ENCODE measurements at regions not wholly inside any gene's neighbourhood (a gene's known extent, or its start where the extent isn't known, plus 50 kb on each side); places are given as distances from the start of the nearest gene placed in this dataset. TPM values are rescaled to one million over a fixed set of nuclear protein-coding genes. Genes with fewer than 3 reads are reported as not detected.

Small RNAs in the stretch of these regions (small RNA-seq; reads per million reads assigned to genes)
- gene AC091895.1 (not detected), gene AC091912.1 (not detected), gene AC091912.2 (not detected), gene AC091932.2 (not detected), gene AC091932.4 (not detected), gene AC091953.1 (not detected), gene AC091953.2 (not detected), gene AC091953.3 (not detected), gene AC091953.5 (not detected), gene AC091965.3 (not detected), gene RNU1-76P (not detected)
